ENCODE measurements at regions not wholly inside any gene's neighbourhood (a gene's known extent, or its start where the extent isn't known, plus 50 kb on each side); places are given as distances from the start of the nearest gene placed in this dataset.
"Not testable (repeated sequence)": the region's sequence is repeated elsewhere in the genome, so short reads cannot be mapped to it uniquely, and the experiment has no call there.

DNA sequence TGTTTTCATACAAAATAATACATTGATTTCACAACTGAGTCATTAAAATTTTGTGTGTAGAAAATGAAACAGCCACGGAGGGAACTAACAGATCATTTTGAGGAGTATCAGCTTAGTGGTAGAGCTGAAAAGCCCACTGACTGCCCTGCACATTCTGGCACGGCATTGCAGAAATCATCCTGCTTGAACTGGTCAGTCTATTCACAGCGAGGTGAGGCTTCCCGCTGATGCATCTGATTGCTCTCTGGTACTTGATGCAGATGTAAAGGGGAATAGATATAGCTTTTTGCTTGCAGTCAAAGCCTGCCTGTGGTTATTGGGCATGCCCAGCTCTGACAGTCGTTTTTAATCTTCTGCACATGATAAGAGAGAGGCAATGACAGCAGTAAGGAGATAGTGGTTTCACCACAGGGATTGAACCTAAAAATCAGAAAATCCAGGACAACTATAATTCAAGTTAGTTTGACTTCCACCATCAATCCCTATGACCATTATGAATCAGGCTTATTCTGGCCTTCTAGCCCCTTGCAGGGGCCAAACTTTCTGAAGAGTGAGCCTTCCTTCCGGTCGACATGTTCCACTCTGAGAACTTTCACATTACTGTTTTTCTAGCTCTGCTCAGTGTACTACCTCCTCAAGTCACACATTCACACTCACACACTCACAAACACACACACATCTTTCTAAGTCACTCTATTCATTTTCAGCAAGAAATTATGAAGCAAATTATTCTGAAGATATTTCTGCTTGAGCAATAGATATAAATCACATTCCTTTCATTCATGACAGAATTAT lies 782.8 kb upstream of the NUDT12 start:
- no peak for DNase-seq

DNA sequence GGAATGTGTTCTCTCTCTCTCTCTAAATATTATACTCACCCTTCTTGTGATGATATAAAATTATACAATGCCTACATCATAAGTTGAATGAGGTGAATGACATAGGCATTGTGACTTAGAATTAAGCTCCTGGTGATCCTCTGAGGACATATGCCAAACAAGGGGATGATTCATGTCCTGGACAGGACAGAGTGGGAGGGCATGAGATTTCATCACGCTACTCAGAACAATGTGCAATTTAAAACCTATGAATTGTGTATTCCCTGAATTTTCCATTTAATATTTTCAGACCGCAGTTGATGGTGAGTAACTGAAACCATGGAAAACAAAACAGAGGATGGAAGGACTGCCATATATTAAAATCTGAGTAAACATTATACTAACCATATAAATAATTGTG lies 782.2 kb upstream of the NUDT12 start:
- no peak for DNase-seq

DNA sequence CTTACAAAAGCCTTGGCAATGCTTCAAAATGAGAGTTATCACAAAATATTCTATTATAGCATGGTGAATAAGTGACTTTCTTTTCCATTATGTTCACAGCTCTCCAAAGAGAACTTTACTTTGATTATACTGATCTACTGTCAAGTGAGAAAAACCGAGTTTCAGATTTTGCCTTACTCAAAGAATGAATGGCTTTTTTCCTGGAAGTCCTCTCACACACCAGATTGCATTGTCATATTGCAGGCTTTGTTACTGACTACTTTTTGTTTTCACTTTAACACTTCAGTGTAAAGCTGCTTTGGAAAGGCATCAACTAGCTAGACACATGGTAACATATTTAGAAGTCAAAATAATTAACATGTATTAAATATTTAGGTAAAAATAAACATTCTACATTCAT lies 765.2 kb upstream of the NUDT12 start:
- DNase-seq: no peak

DNA sequence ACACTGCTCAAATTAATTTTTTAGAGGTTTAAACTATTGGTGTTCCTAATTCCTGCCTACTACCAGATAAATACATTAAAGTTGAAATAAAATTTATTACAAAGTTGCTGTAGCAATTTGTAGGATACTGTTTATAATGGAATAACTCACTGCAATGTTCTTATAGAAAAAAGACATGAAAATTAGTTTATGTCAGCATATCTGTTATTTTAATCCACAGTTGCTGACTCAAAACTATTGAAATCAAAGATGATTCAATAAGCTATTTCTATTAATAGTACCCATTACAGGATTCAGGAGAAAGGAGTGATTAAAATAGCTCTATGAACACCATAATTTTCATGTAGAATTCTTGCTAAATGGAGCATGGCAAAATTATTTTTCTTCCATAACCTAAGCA lies 764.4 kb upstream of the NUDT12 start:
- DNase-seq: no peak

DNA sequence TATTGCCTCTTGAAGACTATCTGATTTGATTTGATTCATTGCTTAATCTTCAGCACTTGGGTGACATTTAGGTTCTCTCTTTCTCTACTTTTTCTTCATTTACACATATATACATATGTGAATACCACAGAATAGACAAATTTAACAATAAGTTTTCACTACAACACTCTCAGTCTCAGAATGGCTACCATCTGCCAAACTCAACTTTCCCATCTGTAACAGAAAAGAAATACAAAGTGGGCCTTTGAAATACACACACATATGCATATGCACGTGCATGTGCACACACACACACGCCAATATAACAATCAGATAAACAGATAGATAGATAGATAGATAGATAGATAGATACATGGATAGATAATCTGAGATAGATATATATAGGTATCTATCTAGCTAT lies 762.8 kb upstream of the NUDT12 start:
- no peak for DNase-seq

DNA sequence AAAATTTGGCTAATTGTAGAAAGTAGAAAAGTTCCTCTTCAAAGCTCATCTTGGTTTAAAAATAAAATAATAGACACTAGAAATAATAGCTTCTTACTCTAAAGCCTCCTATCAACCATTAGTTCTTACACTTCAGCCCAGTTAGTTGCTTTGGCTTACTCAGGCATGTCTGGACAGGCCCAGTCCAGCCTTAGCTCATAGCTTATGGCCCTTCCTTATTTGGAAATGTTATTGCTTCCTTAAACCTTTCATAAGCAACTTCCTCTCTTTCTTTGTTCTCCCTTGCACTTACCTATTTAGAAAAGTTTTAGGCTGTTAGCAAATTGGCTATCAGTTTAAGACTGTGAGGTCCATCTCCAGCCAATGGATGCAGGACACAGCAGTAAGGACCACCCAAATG lies 754.1 kb upstream of the NUDT12 start:
- DNase-seq: not testable (repeated sequence)

DNA sequence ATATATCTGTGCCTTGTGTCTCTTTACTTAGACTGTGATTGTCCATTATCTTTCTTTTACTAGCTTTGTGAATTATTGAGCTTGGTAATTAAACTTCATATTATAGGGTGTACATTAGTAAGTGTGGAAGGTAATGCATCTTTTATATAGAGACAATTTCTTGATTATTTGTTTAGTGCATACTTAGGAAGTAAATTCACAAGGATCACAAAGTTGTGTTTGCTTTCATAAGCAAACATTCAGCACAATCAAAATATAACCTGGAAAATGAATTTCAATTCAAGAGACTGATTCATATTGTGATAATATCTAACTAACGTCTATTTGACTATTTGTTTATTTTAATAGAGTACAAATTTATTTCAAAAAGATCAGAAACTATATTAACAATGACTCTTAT lies 749.9 kb upstream of the NUDT12 start:
- no peak for DNase-seq

DNA sequence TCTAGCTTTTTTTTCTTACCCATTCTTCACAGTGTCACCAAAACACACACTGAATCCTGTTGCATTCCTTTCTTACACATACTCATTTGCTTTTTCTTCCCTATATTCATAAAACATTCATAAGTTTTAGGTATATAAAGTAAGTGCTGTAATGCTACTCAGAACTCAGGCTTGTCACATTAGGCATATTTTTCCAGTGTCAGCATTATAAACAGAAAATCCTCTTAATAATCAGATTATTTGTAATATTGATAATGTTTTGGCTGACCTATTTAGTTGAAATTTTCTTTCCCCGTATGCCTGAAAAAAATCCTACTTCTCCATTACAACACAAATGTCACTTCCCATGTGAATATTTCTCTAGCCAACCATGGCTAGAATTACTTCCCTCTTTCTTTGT lies 743.0 kb upstream of the NUDT12 start:
- no peak for DNase-seq

DNA sequence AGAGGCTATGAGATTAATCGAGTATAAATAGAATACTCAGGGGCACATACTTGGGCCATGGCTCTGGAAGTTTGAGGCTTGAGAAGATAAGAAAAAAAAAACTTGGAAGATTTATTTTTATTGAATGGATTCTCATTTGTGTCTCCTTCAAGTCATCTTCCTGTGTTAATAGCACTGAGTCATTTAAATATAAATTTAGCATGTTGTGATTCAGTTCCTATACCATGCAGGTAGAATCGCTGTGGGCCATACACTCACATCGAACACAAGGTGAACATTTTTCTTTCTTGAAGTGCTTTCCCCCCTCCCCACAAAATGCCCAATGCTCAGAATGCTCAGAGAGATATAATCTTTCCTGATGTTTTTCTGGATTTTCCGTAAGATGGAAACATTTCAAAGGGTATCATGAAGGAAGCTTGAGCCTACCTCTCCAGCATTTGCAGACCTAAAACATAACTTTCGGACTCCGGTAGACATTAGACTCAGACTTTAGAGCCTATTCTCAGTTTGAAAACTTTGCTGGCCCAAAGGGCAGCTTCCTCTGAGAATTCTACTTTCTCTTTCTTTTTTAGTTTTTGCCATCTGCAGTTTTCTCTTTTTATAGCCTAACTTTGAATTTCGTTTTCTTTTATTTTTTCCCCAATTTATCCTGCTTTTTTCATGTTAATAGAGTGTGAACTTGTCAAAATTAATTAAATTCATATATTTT lies 737.6 kb upstream of the NUDT12 start:
- DNase-seq: no peak

DNA sequence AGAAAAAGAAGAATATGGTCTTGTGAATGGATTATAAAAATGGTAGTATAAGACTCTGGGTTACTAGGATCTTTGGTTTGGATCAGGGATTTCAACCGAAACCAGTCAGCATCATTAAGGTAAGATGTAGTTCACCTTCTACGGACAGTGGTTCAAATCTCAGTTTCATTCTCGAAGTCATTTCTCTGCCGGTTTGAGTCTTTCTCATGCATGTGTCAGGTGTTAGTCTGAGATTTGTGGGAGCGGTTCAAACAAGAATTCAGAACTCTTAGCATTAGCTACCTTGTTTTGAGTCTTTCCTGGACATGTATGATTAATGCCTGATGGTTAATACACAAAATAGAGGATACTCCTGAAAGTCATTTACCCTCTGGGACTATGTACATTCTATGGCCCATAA lies 735.9 kb upstream of the NUDT12 start:
- no peak for DNase-seq

DNA sequence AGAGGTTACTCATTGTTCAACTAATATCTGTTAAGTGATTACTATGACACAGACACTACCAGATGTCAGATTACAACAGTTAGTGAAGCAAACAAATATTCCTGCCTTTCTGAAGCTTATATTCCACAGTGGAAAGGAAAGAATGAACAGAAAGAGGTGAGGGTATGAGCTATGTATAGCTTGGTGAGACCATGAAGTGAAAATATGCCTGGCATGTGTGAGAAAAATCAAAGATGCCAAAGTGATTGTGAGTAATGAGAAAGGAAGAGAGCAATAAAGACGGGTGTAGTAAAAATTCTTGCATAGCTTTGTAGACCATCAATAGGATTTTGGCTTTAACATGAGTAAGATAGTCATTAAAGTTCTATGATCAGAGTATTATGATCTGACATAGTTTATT lies 734.5 kb upstream of the NUDT12 start:
- no peak for DNase-seq

DNA sequence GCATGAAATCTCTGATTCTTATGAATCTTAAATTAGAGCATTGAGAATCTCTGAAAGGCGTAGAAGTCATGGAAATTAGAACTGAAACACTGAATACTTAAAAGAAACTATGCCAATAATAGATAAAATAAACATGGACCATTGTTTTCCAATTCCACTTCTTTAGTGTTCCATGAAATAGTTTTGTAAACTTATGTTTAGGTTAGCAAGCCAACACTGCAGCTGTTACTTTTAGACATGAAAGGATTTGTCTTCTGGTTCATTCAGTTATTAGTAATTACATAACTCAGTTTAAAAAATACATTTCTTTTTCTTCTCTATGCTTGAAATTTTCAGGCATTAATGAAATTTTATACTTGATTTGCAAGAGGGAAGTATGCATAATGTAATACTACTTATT lies 733.4 kb upstream of the NUDT12 start:
- DNase-seq: no peak

DNA sequence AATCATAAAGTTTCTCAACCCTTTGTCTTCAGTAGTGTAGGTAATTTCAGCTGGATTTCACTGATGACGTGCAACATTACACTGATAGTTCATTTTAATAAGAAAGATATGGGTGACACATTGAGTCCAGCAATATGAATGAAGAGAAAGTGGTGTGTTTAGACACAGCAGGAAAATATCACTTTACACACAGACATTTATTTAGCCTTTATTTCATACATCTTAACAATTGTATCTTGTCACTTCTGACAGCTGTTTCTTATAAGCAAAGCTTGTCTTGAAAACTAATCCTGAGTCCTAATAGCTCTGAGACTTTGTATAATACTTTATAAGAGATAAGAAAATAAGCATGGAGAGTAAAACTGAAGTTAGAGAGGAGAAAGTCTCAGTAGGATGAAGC lies 720.5 kb upstream of the NUDT12 start:
- DNase-seq: no peak

DNA sequence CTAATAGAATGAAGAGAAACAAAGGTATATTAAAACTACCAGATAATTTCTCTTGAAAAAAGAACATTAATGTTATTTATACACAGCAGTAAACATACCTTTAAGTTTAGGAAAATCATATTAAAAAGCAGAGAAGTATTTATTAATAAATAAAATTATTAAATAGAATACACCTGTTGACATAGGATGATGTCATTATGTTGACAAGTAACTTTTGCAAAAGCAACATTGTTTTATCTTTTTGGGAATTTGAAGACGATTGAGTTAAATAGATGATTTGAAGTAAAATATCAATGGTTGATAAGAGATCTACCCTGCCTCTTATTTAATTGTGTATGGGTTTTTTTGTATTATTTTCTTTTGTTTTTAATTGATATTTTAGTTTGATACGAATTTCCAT lies 711.1 kb upstream of the NUDT12 start:
- no peak for DNase-seq

DNA sequence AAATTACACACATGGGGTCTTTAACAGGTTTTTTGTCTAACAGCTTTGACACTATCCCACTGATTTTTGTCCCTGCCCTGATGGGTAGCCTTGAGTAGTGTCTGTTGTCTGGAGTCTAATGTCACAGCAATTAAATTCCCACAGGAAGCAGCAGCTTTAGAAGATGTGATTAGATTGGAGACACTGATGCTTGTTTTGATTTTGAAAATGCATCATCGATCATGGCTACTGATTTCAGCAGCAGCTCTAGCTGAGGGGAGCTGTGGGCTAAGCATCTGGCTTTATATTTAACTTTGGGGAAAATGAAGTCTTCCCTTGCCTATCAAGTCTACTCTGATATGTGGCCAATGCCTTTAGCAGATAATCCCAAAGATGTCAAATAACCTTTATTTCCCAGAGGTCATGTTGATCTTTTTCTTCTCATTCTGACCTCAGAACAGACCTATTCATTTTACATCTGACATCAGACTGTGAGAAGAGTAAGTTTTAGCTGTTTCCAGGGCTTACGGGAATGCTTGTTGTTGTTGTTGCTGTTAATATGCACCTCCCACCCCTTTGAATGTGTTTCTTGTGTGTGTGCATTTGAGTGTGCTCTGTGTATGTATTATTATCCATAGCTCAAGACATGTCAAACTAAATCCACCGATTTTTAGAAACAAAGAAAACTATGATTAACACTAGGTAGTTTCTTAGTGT lies 704.9 kb upstream of the NUDT12 start:
- DNase-seq: no peak

DNA sequence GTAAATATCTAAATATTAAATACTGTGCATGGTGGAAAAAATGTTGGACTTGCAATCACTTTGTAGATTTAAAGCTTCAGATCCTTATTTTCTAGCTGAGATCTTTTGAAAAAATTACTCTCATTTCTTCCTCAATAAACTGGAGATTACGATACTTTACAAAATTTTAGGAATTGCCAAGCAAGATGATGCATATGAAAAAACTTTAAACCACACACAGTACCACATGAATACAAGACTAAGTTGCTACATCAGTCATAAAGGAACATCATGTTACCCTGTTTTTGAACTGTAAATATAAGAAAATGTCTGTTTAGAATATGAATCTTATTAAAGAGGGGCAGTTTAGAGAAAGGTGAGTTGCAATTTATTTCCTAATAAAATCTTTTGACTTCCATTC lies 703.6 kb upstream of the NUDT12 start:
- DNase-seq: no peak

DNA sequence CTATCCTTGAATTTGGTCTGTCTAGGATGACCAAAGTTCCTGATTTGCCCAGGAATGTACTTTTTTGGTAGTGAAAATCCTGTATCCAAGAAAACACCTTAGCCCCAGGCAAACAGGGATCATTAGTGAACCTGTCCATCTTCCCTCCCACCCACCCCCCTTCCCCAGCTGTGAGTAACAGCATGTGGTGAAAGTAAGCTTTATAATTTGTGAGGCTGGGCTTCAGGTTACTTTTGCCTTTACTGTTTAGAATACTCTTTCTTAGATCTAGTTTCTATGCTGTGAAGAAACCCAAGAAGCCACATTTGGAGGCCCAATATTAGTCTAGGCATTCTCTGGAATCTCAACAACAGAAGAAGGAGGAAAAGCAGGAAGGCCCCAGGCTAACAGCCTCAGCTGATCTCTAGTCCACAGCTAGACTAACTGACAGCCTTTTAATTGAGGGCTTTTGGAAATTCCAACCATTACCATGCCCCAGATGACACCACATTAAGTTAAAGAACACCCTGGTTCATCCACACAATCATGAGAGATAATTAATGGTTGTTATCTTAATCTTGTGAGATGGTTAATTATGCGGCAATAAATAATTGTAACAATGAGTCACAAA lies 703.0 kb upstream of the NUDT12 start:
- no peak for DNase-seq

DNA sequence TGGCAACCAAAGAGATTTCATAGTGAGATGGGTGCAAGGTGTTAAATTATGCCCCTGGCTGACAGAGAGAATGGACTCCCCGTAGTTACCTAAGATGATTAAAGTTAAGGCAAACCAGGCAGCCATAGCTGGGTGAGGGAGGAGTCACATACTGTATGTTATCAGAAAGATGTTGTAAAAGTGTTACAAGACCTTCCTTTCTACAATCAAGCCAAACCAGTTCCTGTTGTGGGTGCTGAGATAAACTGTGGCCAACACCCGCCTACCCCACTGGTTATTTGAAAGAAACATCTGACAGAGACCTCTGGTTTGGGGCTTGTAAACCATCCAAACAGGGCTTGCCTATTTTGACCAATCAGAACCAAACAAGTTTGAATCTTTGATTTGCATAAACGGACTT lies 684.7 kb upstream of the NUDT12 start:
- DNase-seq: no peak

DNA sequence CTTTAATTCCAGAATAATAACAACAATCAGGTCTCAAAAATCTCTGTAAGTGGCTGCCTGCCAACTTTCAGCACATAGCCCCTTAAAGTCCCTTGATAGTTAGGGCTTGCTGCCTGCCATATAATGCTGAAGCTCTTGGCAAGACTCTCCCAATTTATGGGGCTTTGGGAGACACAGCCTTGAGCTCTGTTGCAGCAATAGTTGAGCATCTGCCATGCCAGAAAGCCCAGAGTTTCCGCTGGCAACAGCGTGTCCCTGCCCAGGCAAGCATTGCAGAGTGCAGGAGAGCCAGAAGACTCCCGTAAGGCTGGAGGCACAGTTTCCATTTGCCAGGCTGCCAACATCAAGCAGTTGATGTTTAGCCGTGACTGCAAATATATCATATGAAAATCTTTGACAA lies 678.5 kb upstream of the NUDT12 start:
- no peak for DNase-seq

DNA sequence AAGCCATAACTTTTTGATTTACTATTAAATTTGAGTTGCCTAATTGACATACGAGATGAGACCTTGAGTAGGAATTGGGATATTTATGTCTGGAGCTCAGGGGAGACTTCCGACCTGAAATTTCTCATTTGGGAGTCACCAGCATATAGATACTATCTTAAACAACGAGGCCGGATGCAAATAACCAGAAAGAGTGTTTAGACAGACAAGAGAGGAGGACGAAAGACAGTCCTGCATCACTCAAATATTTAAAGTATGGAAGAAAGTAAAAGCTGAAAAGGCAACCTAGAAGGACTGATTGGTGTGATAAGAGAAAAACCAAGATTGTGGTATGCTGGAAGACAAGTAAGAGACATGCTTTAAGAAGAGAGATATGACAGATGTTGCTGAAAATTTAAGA lies 675.0 kb upstream of the NUDT12 start:
- DNase-seq: no peak

DNA sequence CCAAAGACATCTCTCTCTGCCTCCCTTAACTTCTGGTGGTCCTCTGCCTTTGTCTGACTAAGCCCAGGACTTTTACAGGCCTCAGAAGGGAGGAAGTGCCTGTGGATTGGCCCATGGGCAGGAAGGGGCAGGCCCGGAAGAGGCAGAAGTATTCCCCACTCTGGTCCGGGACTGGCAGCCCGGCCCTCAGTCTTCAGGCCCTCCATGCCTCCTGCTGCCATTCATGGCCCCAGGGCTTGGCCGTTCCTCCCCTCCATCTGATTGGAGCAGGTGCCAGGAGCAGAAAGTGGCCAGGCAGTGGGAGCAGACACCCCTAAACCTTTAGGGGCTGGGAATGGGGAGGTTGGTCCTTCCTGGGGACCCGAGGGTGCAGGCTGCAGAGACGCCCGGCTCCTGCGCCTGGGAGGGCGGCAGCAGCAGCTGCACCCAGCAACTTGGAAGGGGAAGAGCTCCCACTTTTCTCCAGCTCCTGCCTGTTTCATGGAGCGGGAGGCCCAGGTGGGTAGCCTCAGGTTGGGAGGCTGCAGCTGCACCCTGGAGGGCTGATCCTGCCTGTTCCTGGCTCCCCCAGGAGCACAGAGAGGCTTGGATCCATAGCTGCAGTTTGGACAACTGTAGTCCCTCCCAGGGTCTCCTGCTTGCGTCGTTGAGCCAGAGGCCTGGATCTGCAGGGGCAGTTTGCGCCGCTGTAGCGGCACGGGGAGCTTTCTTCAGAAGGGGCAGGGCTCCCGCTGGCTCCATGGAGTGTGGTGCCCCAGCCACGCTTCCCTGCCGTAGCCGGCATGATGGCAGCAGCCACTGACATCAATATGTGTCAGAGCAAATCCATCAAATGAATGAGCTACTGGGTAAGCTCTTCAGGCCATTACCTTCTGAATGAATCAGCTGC lies 661.5 kb upstream of the NUDT12 start:
- no peak for DNase-seq

DNA sequence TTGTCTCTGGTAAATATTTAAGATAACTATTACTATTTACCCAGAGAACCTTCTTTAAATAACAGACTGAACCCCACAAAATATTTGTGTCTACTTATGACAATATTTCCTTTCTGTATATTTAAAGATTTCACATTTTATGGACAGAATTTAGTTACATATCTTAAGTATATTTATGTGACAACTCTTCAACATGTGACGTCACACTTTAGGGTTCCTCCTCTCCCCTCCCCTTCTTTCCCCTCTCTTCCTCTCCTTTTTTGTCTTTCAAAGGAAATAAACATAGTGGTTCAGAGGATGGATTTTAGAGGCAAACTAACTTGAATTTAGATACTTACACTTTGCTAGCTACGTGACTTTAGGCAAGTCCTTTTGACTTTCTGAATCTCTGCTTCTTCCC lies 655.6 kb upstream of the NUDT12 start:
- DNase-seq: no peak

DNA sequence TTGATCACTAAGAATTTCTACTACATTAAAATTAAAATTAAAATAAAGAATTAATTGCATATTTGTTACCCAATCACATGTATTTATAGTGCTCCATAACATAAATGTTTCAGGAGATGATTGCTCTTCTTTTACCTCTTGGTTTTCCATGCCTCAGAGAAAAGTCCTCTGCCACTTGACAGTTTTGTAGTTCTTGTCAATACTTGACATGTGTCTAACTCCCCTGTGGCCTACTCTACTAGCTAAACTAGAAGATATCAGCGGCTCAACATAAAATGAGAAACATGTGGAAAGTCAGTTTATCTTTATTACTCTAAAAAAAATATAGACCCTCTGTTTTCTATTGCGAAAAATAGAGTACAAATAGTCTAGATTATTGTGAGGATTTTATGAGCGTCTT lies 650.6 kb upstream of the NUDT12 start:
- DNase-seq: no peak
